Activated CD4-positive, alpha-beta T cell treated with anti-CD3 and anti-CD28 coated beads for 36 hours (primary cell): ENCODE measurements at regions not wholly inside any gene's neighbourhood (a gene's known extent, or its start where the extent isn't known, plus 50 kb on each side); places are given as distances from the start of the nearest gene placed in this dataset.
"Not testable (repeated sequence)": the region's sequence is repeated elsewhere in the genome, so short reads cannot be mapped to it uniquely, and the experiment has no call there.

Source experiments
- ATAC-seq: fragments of 200-7000 bp; cut with Tn5 transposase; one replicate; pipeline ENCODE4 v1.10.0; 2021; ENCODE audit warnings: mild to moderate bottlenecking, moderate library complexity
- CTCF ChIA-PET: fragments of 350-600 bp; sonication (Branson Sonifier 250); formaldehyde crosslinking; loops from one replicate; lab custom pipeline; 2021; ENCODE audit warnings: antibody characterized with exemption; lab: Charles Lee
- POLR2A ChIA-PET: fragments of 350-600 bp; sonication (Branson Sonifier 250); formaldehyde crosslinking; loops from one replicate; lab custom pipeline; 2021; ENCODE audit warnings: antibody characterized with exemption, inconsistent platforms; lab: Charles Lee
- DNase-seq: peaks from one replicate; pipeline ENCODE4 v3.0.0-alpha.2; 2020
- H3K27ac Mint-ChIP-seq: one replicate; pipeline ENCODE4 v1.8.0; 2021; ENCODE audit warnings: mixed read lengths
- H3K27me3 Mint-ChIP-seq: one replicate; pipeline ENCODE4 v1.8.0; 2021; ENCODE audit warnings: mixed read lengths
- H3K36me3 Mint-ChIP-seq: one replicate; pipeline ENCODE4 v1.8.0; 2021; ENCODE audit warnings: low read depth, mixed read lengths
- H3K4me1 Mint-ChIP-seq: one replicate; pipeline ENCODE4 v1.8.0; 2021; ENCODE audit warnings: mixed read lengths
- H3K4me3 Mint-ChIP-seq: one replicate; pipeline ENCODE4 v1.8.0; 2021; ENCODE audit warnings: mild to moderate bottlenecking, moderate library complexity, mixed read lengths
- H3K9me3 Mint-ChIP-seq: one replicate; pipeline ENCODE4 v1.8.0; 2021; ENCODE audit warnings: low read depth, mixed read lengths
- intact Hi-C, 2 experiments: fragments of 100-400 bp; cut with DNase I in 1 of 2; cut with micrococcal nuclease in 1 of 2; formaldehyde crosslinking; loops; one replicate each; pipeline versions ENCODE4 v1.14.2 to v1.15.1; 2022 to 2024; cut with DNase I, micrococcal nuclease

DNA sequence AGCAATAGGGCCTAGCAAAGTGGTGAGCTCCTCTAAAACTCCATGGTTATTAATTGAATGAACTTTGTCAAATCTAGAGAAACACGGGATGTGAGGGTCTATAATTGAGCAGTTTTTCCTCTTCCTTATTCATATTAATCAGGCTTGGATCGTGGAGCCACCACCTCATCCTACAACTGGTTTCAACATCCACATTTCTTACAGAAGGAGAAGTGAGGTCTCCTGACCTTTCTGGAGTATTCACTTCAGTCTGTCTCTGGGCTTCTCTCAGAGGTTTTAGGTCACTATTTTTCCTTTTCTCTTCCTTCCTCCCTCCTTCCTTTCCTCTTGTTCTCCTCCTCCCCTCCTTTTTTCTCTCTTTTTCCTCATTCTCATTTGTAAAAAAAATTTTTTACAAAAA lies 177.3 kb upstream of the ACTBL2 start:
- ChIA-PET CTCF (interaction anchor here (1.4 kb wide), 1 partner anchor 25 kb away, joined by 3 read pairs; no protein-coding TSS in a partner anchor), POLR2A (no interaction called here)
- intact Hi-C loops: no loop called here
- ATAC-seq: no peak
- Mint-ChIP-seq H3K36me3 (no peaks in the 10 kb centered on the region), H3K4me1 (no peaks in the 10 kb centered on the region), H3K27me3 (peaks cover 2% of the 10 kb centered on the region), H3K4me3 (no peak overlapping the region), H3K27ac (no peak overlapping the region), H3K9me3 (no peaks in the 10 kb centered on the region)
- no peak for DNase-seq

DNA sequence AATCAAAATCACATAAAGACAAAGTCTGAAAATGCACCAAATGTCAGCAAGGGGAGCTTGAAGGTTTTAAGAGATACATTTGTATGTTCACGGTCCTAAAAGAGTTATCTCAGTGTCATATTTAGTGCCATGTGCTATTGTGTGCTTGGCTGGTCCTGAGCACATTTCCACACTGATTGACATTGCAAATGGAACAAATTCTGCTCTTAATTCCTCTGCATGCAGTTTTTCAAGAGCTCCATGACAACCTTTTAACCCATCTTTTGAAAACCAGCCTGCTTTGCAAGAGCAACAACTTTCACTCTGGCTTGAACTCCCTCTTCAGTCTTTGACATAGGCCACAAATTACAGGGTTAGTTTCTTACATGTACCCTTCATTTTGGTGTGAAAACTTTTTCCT lies 175.4 kb upstream of the ACTBL2 start:
- Mint-ChIP-seq H3K27ac (no peak overlapping the region), H3K27me3 (peaks cover 4% of the 10 kb centered on the region), H3K36me3 (no peaks in the 10 kb centered on the region), H3K4me3 (no peak overlapping the region), H3K4me1 (no peaks in the 10 kb centered on the region), H3K9me3 (no peaks in the 10 kb centered on the region)
- ChIA-PET CTCF (interaction anchor here (0.7 to 1.5 kb wide), 4 partner anchors 8 to 803 kb away, joined by 3 to 10 read pairs (median 3); no protein-coding TSS in a partner anchor), POLR2A (no interaction called here)
- DNase-seq: no peak
- ATAC-seq: no peak
- intact Hi-C loops: no loop called here

DNA sequence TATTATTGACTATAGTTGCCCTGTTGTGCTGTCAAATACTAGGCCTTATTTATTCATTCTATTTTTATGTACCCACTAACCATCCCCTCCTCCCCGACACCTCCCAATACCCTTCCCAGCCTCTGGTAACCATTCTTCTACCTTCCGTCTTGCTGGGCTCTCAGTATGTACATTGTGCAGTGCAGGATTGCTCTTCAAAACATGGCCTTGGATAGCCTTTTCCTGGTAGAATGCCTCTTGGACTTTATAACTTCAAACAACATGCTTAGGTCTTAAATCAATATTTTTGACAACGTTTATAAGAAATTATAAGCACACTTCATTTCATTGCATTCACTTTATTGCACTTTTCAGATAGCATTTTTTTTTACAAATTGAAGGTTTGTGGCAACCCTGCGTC lies 172.6 kb upstream of the ACTBL2 start:
- intact Hi-C loops: no loop called here

DNA sequence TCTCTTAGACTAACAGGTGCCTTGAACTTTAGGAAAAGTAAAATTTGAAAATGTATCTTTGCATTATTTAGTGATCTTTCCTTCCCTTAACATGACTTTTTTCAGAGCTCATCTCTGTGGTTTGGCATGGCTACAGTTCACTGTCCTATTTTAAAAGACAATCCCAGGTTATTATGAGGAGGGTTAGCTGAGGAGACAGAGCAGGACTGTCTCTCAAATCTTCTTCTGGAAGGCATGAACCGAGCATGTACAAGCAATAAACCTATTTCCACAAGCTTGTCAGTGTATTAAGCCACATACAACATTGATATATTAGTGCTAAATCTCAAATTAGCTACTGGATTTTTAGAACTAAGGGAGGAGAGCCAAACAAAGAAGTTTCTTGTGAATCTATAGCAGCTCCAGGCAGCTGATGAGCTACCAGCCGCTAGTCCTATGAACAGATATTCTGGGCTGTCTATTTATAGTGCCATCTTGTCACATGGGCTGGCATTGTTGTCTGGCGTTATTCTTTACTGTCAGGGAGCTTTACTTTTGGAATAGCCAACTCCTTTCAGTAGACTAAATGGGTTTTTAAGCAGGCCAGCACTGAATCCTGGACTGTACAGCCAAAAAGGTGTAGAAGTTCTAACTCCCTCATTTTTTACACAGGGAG lies 171.2 kb upstream of the ACTBL2 start:
- no peak overlapping the region for H3K4me3 Mint-ChIP-seq
- CTCF ChIA-PET: interaction anchor here (0.5 to 0.7 kb wide), 2 partner anchors 15 to 53 kb away, joined by 3 read pairs; no protein-coding TSS in a partner anchor

More for the DNA sequence above, 172.6 kb upstream of the ACTBL2 start:
- Mint-ChIP-seq H3K4me1 (no peaks in the 10 kb centered on the region), H3K27me3 (peaks cover 4% of the 10 kb centered on the region), H3K36me3 (no peaks in the 10 kb centered on the region), H3K9me3 (no peaks in the 10 kb centered on the region), H3K4me3 (no peak overlapping the region), H3K27ac (no peak overlapping the region)
- ChIA-PET POLR2A (no interaction called here), CTCF (no interaction called here)
- ATAC-seq (no peak), DNase-seq (no peak)

DNA sequence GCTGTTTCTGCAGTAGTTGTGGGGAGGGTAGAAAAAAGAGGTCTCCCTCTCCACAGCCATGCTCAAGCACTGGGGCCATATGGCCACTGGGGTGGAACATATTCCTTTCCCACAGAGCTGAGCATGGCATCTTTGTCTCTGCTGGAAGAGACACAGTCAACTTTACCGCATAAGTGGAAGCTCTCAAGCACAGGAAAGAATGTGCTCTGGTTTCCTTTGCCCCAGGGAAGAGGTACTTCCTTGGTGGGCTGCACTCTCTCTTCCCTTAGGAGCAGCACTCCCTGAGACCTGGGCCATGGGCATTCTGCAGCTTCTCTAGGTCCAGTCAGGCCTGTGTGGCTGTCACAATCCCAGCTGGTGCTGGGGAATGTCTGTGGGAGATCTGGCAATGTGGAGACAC lies 168.5 kb upstream of the ACTBL2 start:
- ATAC-seq: no peak
- Mint-ChIP-seq H3K4me1 (no peaks in the 10 kb centered on the region), H3K9me3 (peaks cover 4% of the 10 kb centered on the region), H3K27me3 (peaks cover 8% of the 10 kb centered on the region), H3K27ac (no peak overlapping the region), H3K4me3 (no peak overlapping the region), H3K36me3 (no peaks in the 10 kb centered on the region)
- no peak for DNase-seq
- ChIA-PET CTCF (interaction anchor here (0.6 to 2.2 kb wide), 11 partner anchors 9 to 811 kb away, joined by 3 to 11 read pairs (median 4); no protein-coding TSS in a partner anchor), POLR2A (no interaction called here)
- intact Hi-C loops: loop anchor here in 1 of 2 experiments (2.0 kb wide), 1 partner anchor 810 kb away; the partner anchor contains the start of gene PLK2

More for the DNA sequence above, 171.2 kb upstream of the ACTBL2 start:
- no peak for DNase-seq
- intact Hi-C loops: no loop called here
- POLR2A ChIA-PET: no interaction called here
- H3K27me3 Mint-ChIP-seq: peaks cover 8% of the 10 kb centered on the region
- H3K9me3 Mint-ChIP-seq: peaks cover 4% of the 10 kb centered on the region
- no peaks in the 10 kb centered on the region for H3K4me1 Mint-ChIP-seq
- H3K36me3 Mint-ChIP-seq: no peaks in the 10 kb centered on the region
- no peak for ATAC-seq
- H3K27ac Mint-ChIP-seq: no peak overlapping the region

DNA sequence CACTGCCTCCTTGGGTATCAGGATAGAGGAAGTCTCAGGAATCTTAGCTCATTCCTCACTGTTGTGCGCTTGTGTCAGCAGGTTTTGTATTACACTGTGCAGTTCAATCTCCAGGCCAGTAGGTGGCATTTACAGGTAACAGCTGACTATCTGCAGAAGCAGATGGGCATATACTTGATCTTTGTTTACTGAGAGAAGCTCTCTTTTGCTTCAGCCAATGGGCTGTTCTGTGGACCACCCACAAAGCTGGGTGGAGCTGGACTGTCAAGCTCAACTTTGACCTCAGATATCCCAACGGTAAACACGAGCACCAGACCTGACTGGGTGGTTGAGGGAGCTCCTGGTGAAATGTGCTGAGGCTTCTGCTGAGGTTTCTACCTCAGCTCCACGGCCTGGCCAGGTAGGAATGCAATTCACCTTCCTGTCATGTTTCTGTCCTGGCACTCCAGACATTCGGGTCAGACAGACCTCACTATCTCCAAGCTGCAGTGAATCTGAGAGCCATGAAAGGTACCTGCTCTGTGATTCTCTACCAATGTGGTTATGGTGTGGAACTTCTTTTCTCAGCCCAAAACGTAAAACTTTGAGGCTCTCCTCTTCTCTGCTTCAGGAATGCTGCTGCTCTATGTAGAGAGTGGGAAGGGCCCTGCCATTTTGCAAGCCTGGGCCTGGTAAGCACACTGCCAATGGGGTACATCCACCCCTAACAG lies 167.9 kb upstream of the ACTBL2 start:
- Mint-ChIP-seq H3K36me3 (no peaks in the 10 kb centered on the region), H3K27ac (no peak overlapping the region), H3K4me1 (no peaks in the 10 kb centered on the region), H3K9me3 (peaks cover 4% of the 10 kb centered on the region), H3K27me3 (peaks cover 8% of the 10 kb centered on the region), H3K4me3 (no peak overlapping the region)
- POLR2A ChIA-PET: no interaction called here
- intact Hi-C loops: loop anchor here (1.0 to 2.0 kb wide), 3 partner anchors 351 to 810 kb away; partner anchors contain the start of gene PLK2 (in 2 of the 2)
- ATAC-seq (no peak), DNase-seq (peak; percentile 30)
- CTCF ChIA-PET: interaction anchor here (0.5 to 3.2 kb wide), 24 partner anchors 8 to 811 kb away, joined by 3 to 16 read pairs (median 4); no protein-coding TSS in a partner anchor

DNA sequence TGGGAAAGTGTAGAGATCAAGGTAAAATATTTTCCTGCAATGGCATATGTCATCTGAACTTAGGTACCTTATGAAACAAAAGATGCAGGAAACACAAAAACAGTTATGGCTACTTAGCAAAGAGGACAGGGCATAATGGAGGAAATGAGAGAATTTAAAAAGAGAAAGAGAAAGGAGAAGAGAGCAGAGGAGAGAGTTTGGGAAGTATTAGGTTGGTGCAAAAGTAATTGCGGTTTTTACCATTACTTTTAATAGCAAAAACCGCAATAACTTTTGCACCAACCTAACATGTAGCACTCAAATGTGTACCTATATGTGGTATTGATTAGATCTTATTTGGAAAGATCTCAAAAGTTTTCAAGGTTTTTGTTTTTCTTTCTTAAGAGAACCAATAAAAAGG lies 160.1 kb upstream of the ACTBL2 start:
- ChIA-PET POLR2A (no interaction called here), CTCF (interaction anchor here (1.2 kb wide), 1 partner anchor 8 kb away, joined by 7 read pairs; no protein-coding TSS in a partner anchor)
- H3K9me3 Mint-ChIP-seq: no peaks in the 10 kb centered on the region
- no peak for DNase-seq
- peaks cover 5% of the 10 kb centered on the region for H3K27me3 Mint-ChIP-seq
- ATAC-seq: no peak
- H3K4me3 Mint-ChIP-seq: no peak overlapping the region
- intact Hi-C loops: no loop called here
- H3K4me1 Mint-ChIP-seq: no peaks in the 10 kb centered on the region
- H3K36me3 Mint-ChIP-seq: no peaks in the 10 kb centered on the region
- no peak overlapping the region for H3K27ac Mint-ChIP-seq

DNA sequence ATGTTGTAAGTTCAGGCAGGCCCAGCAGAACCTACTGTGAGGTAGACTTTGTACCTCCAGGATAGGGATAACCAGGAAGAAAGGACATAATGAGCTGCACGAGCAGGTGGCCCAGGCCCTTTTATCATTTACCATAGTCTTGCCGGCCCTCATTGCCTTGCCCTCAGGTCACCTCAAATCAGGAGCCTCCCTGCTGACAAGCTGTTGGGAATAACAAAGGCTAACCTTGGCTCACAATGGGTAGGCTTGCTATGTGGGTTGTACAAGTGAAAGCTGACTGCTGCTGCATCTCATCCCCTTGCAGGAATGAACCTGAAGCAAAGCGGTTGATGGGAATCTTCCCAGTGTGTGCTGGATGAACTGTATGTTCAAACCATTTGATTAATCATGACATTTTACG lies 159.5 kb upstream of the ACTBL2 start:
- CTCF ChIA-PET: interaction anchor here (1.2 kb wide), 1 partner anchor 9 kb away, joined by 7 read pairs; no protein-coding TSS in a partner anchor
- H3K36me3 Mint-ChIP-seq: no peaks in the 10 kb centered on the region
- H3K4me3 Mint-ChIP-seq: no peak overlapping the region
- no peak overlapping the region for H3K27ac Mint-ChIP-seq
- H3K4me1 Mint-ChIP-seq: no peaks in the 10 kb centered on the region
- peaks cover 8% of the 10 kb centered on the region for H3K27me3 Mint-ChIP-seq
- ATAC-seq (no peak), DNase-seq (no peak)
- intact Hi-C loops: no loop called here
- POLR2A ChIA-PET: no interaction called here
- H3K9me3 Mint-ChIP-seq: no peaks in the 10 kb centered on the region

DNA sequence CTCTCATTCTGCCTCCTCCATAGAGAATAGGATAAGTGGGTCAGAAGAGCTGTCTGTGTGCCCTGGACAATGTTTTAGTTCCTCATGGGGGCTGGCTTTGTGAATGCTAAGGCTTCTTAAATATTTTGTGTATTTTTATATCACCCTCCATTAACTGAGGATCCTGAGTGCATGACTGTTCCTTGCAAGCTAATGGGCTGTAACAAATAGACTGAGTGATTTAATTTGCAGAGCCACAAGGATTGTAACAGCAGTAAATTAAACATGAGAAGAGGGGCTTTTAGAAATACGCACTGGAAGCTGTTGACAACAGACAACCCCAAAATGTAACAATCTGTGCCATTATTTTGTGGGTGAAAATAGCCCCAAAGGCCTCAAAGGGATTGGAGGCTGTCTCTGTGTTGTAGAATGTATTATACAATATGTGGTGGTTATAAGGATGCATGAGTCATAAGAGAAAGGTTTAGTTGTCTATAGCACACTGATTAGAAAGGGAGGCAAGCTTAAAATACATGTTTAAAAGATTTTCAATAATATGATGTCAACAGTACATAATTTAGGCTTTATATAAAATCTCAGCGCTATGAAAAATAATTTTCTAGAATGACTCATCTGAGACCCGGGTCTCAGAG lies 152.7 kb upstream of the ACTBL2 start:
- no peak overlapping the region for H3K27ac Mint-ChIP-seq
- H3K27me3 Mint-ChIP-seq: peaks cover 4% of the 10 kb centered on the region
- ATAC-seq (no peak), DNase-seq (no peak)
- H3K9me3 Mint-ChIP-seq: no peaks in the 10 kb centered on the region
- H3K4me1 Mint-ChIP-seq: no peaks in the 10 kb centered on the region
- ChIA-PET POLR2A (no interaction called here), CTCF (interaction anchor here (1.2 to 2.7 kb wide), 2 partner anchors 15 to 24 kb away, joined by 3 to 11 read pairs; no protein-coding TSS in a partner anchor)
- H3K36me3 Mint-ChIP-seq: no peaks in the 10 kb centered on the region
- H3K4me3 Mint-ChIP-seq: no peak overlapping the region
- intact Hi-C loops: no loop called here

DNA sequence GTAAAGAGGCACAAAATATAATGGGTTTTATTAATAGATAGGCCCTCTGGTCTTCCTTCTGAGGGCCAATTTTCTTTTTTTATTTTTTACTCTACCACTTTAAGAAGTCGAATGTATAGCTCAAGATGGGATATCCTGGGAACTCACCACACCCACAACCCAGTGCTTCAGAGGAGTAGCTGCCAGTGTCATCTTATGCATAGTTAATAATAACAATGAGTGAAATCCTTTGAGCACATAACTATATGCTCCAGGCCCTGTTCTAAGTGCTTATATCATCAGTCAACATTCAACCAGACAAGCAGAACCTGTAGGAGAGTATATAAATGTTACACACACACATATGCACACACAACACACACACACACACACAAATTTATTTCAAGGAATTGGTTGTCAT lies 150.3 kb upstream of the ACTBL2 start:
- intact Hi-C loops: no loop called here
- DNase-seq (no peak), ATAC-seq (no peak)
- Mint-ChIP-seq H3K36me3 (no peaks in the 10 kb centered on the region), H3K27ac (no peak overlapping the region), H3K4me1 (no peaks in the 10 kb centered on the region), H3K4me3 (no peak overlapping the region), H3K9me3 (no peaks in the 10 kb centered on the region), H3K27me3 (peaks cover 6% of the 10 kb centered on the region)
- CTCF ChIA-PET: interaction anchor here (0.8 kb wide), 1 partner anchor 17 kb away, joined by 3 read pairs; no protein-coding TSS in a partner anchor
- POLR2A ChIA-PET: no interaction called here

DNA sequence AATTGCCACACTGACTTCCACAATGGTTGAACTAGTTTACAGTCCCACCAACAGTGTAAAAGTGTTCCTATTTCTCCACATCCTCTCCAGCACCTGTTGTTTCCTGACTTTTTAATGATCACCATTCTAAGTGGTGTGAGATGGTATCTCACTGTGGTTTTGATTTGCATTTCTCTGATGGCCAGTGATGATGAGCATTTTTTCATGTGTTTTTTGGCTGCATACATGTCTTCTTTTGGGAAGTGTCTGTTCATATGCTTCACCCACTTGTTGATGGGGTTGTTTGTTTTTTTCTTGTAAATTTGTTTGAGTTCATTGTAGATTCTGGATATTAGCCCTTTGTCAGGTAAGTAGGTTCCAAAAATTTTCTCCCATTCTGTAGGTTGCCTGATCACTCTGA lies 148.5 kb upstream of the ACTBL2 start:
- H3K27ac Mint-ChIP-seq, ATAC-seq, H3K27me3 Mint-ChIP-seq, DNase-seq, H3K9me3 Mint-ChIP-seq, POLR2A ChIA-PET, H3K4me1 Mint-ChIP-seq, H3K4me3 Mint-ChIP-seq, H3K36me3 Mint-ChIP-seq, intact Hi-C loops, CTCF ChIA-PET: not testable (repeated sequence)
